HCT116 (cell line): ENCODE measurements at regions not wholly inside any gene's neighbourhood (a gene's known extent, or its start where the extent isn't known, plus 50 kb on each side); places are given as distances from the start of the nearest gene placed in this dataset.

Experiments used
- EZH2 ChIP-seq: fragments of 200-600 bp; sonication (generic); IDR thresholded peaks from 2 replicates; pipeline ENCODE4 v1.6.1; 2017; ENCODE audit warnings: antibody characterized with exemption, mixed run types
- EZH2phosphoT487 ChIP-seq: fragments of 200-600 bp; IDR thresholded peaks from 2 replicates; pipeline ENCODE4 v1.6.1; 2018; ENCODE audit warnings: antibody characterized with exemption, borderline replicate concordance
- FOSL1 ChIP-seq: IDR thresholded peaks from 2 replicates; pipeline ENCODE4 v1.6.1; 2012; ENCODE audit warnings: low read depth
- POLR2A ChIP-seq: IDR thresholded peaks from 2 replicates; pipeline ENCODE4 v1.7.0; 2011; ENCODE audit warnings: borderline replicate concordance; ENCODE audit not compliant: insufficient read depth, insufficient read length; ENCODE audit errors: extremely low read depth
- POLR2AphosphoS5 ChIP-seq: IDR thresholded peaks from 2 replicates; pipeline ENCODE4 v1.6.1; 2011; ENCODE audit warnings: mild to moderate bottlenecking, low read depth, low read length, moderate library complexity
- RAD21 ChIP-seq: IDR thresholded peaks from 2 replicates; pipeline ENCODE4 v1.6.1; 2012; ENCODE audit warnings: low read depth, mild to moderate bottlenecking
- ZFX ChIP-seq: fragments of 450-650 bp; IDR thresholded peaks from 2 replicates; pipeline ENCODE4 v1.6.1; 2017
- TF ChIP-seq, protein P1 (sequence below), 3 experiments: fragments of 200-600 bp in 1 of 3; sonication (generic) in 1 of 3; IDR thresholded peaks in 2 of 3; conservative IDR thresholded peaks in 1 of 3; 2 replicates each; pipeline ENCODE4 v1.5.1; 2012 to 2017; ENCODE audit warnings: low read depth in 2 of 3, low read length in 2 of 3, antibody characterized with exemption in 1 of 3, borderline replicate concordance in 1 of 3, control low read depth in 1 of 3, mild to moderate bottlenecking in 1 of 3, mixed read lengths in 1 of 3, mixed run types in 1 of 3, moderate library complexity in 1 of 3; ENCODE audit not compliant: insufficient read depth in 1 of 3
- TF ChIP-seq, protein P2 (sequence below): IDR thresholded peaks from 2 replicates; pipeline ENCODE4 v1.6.1; 2012; ENCODE audit warnings: low read depth
- TF ChIP-seq, protein P3 (sequence below): IDR thresholded peaks from 2 replicates; pipeline ENCODE4 v1.6.1; 2012
- TF ChIP-seq, protein P4 (sequence below): IDR thresholded peaks from 2 replicates; pipeline ENCODE4 v1.6.1; 2011; ENCODE audit warnings: mild to moderate bottlenecking, low read length, moderate library complexity; ENCODE audit not compliant: insufficient replicate concordance; ENCODE audit errors: extremely low read depth

DNA sequence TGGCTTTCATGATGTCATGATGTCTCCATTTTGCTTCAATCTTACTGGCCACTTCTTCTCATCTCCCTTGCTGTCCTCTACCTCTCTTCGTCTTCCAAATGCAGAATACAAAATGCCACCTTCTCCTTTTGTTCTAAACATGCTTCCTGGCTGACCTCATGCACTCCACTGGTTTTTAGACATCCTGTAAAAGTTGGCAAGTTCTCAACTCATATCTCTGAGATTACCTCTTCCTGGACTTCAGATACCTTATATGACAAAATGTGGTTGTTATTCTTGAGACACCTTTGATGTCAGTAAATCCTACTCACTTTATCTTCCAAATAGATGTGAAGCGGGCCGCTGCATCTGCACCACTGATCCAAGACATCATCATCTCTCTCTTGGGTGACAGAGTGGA, 212.7 kb upstream of the FOXA2 start:
- TF ChIP-seq EZH2 (no peak), POLR2A (no peak), ZFX (no peak), POLR2AphosphoS5 (no peak), RAD21 (no peak), FOSL1 (no peak), EZH2phosphoT487 (no peak)
- TF ChIP-seq, protein P1, sequence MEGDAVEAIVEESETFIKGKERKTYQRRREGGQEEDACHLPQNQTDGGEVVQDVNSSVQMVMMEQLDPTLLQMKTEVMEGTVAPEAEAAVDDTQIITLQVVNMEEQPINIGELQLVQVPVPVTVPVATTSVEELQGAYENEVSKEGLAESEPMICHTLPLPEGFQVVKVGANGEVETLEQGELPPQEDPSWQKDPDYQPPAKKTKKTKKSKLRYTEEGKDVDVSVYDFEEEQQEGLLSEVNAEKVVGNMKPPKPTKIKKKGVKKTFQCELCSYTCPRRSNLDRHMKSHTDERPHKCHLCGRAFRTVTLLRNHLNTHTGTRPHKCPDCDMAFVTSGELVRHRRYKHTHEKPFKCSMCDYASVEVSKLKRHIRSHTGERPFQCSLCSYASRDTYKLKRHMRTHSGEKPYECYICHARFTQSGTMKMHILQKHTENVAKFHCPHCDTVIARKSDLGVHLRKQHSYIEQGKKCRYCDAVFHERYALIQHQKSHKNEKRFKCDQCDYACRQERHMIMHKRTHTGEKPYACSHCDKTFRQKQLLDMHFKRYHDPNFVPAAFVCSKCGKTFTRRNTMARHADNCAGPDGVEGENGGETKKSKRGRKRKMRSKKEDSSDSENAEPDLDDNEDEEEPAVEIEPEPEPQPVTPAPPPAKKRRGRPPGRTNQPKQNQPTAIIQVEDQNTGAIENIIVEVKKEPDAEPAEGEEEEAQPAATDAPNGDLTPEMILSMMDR (IDR thresholded peaks at IDR 0.05 in 2 of 3, conservative IDR thresholded peaks at IDR 0.05 in 1 of 3; ENCODE audit: borderline replicate concordance in 1 of 3, insufficient read depth in 1 of 3, low read depth in 2 of 3, low read length in 2 of 3) = no peak
- TF ChIP-seq, protein P2, sequence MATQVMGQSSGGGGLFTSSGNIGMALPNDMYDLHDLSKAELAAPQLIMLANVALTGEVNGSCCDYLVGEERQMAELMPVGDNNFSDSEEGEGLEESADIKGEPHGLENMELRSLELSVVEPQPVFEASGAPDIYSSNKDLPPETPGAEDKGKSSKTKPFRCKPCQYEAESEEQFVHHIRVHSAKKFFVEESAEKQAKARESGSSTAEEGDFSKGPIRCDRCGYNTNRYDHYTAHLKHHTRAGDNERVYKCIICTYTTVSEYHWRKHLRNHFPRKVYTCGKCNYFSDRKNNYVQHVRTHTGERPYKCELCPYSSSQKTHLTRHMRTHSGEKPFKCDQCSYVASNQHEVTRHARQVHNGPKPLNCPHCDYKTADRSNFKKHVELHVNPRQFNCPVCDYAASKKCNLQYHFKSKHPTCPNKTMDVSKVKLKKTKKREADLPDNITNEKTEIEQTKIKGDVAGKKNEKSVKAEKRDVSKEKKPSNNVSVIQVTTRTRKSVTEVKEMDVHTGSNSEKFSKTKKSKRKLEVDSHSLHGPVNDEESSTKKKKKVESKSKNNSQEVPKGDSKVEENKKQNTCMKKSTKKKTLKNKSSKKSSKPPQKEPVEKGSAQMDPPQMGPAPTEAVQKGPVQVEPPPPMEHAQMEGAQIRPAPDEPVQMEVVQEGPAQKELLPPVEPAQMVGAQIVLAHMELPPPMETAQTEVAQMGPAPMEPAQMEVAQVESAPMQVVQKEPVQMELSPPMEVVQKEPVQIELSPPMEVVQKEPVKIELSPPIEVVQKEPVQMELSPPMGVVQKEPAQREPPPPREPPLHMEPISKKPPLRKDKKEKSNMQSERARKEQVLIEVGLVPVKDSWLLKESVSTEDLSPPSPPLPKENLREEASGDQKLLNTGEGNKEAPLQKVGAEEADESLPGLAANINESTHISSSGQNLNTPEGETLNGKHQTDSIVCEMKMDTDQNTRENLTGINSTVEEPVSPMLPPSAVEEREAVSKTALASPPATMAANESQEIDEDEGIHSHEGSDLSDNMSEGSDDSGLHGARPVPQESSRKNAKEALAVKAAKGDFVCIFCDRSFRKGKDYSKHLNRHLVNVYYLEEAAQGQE = no peak
- TF ChIP-seq, protein P3, sequence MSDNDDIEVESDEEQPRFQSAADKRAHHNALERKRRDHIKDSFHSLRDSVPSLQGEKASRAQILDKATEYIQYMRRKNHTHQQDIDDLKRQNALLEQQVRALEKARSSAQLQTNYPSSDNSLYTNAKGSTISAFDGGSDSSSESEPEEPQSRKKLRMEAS = no peak
- TF ChIP-seq, protein P4, sequence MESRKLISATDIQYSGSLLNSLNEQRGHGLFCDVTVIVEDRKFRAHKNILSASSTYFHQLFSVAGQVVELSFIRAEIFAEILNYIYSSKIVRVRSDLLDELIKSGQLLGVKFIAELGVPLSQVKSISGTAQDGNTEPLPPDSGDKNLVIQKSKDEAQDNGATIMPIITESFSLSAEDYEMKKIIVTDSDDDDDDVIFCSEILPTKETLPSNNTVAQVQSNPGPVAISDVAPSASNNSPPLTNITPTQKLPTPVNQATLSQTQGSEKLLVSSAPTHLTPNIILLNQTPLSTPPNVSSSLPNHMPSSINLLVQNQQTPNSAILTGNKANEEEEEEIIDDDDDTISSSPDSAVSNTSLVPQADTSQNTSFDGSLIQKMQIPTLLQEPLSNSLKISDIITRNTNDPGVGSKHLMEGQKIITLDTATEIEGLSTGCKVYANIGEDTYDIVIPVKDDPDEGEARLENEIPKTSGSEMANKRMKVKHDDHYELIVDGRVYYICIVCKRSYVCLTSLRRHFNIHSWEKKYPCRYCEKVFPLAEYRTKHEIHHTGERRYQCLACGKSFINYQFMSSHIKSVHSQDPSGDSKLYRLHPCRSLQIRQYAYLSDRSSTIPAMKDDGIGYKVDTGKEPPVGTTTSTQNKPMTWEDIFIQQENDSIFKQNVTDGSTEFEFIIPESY = no peak
